Breast epithelium (tissue), 4 donors: ENCODE measurements at regions not wholly inside any gene's neighbourhood (a gene's known extent, or its start where the extent isn't known, plus 50 kb on each side); places are given as distances from the start of the nearest gene placed in this dataset.

ENCODE experiments used
- DNase-seq, 2 donors: peaks; one replicate each; pipeline ENCODE4 v3.0.0-alpha.2; 2019; ENCODE audit warnings: low spot score in 2 of 2
- H3K27ac ChIP-seq, 2 donors: fragments of 200-600 bp; sonication (generic) in 1 of 2; one replicate each; pipeline ENCODE4 v1.5.1; 2016 to 2019; ENCODE audit warnings: mild to moderate bottlenecking in 1 of 2
- H3K27me3 ChIP-seq, 2 donors: fragments of 200-600 bp; sonication (generic) in 1 of 2; one replicate each; pipeline versions ENCODE4 v1.5.1 to v1.6.0; 2017 to 2019; ENCODE audit warnings: control low read depth in 1 of 2, mild to moderate bottlenecking in 1 of 2
- H3K36me3 ChIP-seq: fragments of 200-600 bp; one replicate; pipeline ENCODE4 v1.5.1; 2019
- H3K4me1 ChIP-seq, 2 donors: fragments of 200-600 bp; sonication (generic); one replicate each; pipeline ENCODE4 v1.5.1; 2016 to 2019; ENCODE audit warnings: control low read depth in 1 of 2
- H3K4me3 ChIP-seq, 3 donors: fragments of 200-600 bp; sonication (generic); 1 replicate in 2 of 3; 2 replicates in 1 of 3; pipeline ENCODE4 v1.5.1; 2016 to 2019; ENCODE audit warnings: mild to moderate bottlenecking in 3 of 3, moderate library complexity in 2 of 3
- H3K9me3 ChIP-seq, 2 donors: fragments of 200-600 bp; sonication (generic) in 1 of 2; one replicate each; pipeline ENCODE4 v1.5.1; 2016 to 2019; ENCODE audit warnings: control low read depth in 1 of 2
- POLR2A ChIP-seq: fragments of 450-650 bp; IDR thresholded peaks from one replicate; pipeline ENCODE4 v1.6.1; 2016; ENCODE audit warnings: antibody characterized with exemption, mild to moderate bottlenecking, moderate library complexity
- POLR2AphosphoS5 ChIP-seq, 3 donors: sonication (generic); formaldehyde crosslinking; IDR thresholded peaks; one replicate each; pipeline ENCODE4 v1.6.1; 2017; ENCODE audit warnings: antibody characterized with exemption in 3 of 3
- intact Hi-C: fragments of 100-400 bp; cut with DNase I; formaldehyde crosslinking; loops from one replicate; pipeline ENCODE4 v1.15.1; 2023; ENCODE audit warnings: low total_unique reads
- TF ChIP-seq, protein P1 (sequence below), 3 donors: fragments of 450-650 bp; IDR thresholded peaks; one replicate each; pipeline ENCODE4 v1.5.1; 2016 to 2017; ENCODE audit warnings: antibody characterized with exemption in 3 of 3, mild to moderate bottlenecking in 3 of 3, moderate library complexity in 3 of 3

DNA sequence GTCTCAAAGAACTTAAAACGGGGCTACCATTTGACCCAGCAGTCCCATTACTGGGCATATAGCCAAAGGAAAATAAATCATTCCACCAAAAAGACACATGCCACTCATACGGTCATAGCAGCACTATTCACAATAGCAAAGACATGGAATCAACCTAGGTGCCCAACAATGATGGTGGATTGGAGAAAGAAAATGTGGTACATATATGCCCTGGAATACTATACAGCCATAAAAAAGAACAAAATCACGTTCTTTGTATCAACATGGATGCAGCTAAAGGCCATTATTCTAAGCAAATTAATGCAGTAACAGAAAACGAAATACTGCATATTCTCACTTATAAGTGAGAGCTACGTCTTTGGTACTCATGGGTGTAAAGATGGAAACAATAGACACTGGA, 138.1 kb upstream of the NEIL3 start:
- Histone ChIP-seq H3K27ac (no peak overlapping the region), H3K27me3 (no peaks in the 10 kb centered on the region), H3K4me3 (no peak overlapping the region), H3K36me3 (no peaks in the 10 kb centered on the region), H3K9me3 (peaks cover 4 to 14% of the 10 kb centered on the region in 2 donors), H3K4me1 (no peaks in the 10 kb centered on the region)
- DNase-seq, result no peak
- TF ChIP-seq POLR2A, result no peak
- TF ChIP-seq, protein P1, sequence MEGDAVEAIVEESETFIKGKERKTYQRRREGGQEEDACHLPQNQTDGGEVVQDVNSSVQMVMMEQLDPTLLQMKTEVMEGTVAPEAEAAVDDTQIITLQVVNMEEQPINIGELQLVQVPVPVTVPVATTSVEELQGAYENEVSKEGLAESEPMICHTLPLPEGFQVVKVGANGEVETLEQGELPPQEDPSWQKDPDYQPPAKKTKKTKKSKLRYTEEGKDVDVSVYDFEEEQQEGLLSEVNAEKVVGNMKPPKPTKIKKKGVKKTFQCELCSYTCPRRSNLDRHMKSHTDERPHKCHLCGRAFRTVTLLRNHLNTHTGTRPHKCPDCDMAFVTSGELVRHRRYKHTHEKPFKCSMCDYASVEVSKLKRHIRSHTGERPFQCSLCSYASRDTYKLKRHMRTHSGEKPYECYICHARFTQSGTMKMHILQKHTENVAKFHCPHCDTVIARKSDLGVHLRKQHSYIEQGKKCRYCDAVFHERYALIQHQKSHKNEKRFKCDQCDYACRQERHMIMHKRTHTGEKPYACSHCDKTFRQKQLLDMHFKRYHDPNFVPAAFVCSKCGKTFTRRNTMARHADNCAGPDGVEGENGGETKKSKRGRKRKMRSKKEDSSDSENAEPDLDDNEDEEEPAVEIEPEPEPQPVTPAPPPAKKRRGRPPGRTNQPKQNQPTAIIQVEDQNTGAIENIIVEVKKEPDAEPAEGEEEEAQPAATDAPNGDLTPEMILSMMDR (IDR thresholded peaks at IDR 0.05), result no peak
- TF ChIP-seq POLR2AphosphoS5 (IDR thresholded peaks at IDR 0.05), result no peak
- intact Hi-C loops, result no loop called here

DNA sequence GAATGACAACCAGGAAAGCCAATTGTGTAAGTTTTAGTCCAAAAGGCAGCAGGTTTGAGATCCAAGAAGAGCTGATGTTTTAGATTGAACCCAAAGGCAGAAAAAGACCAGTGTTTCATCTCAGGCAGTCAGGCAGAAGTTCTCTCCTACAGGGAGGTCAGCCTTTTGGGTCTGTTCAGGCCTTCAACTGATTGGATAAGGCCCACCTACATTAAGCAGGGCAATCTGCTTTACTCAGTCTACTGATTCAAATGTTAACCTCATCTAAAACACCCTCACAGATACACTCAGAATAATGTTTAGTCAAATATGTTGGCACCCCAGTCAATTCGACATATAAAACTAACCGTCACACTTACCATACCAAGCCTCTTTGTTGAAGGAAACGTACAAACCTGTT, 134.2 kb upstream of the NEIL3 start:
- Histone ChIP-seq H3K4me1 (no peaks in the 10 kb centered on the region), H3K36me3 (no peaks in the 10 kb centered on the region), H3K27me3 (no peaks in the 10 kb centered on the region), H3K4me3 (no peak overlapping the region), H3K27ac (no peak overlapping the region), H3K9me3 (peaks cover 4 to 14% of the 10 kb centered on the region in 2 donors)
- DNase-seq, result no peak
- intact Hi-C loops, result no loop called here
- TF ChIP-seq POLR2AphosphoS5 (IDR thresholded peaks at IDR 0.05) (no peak), POLR2A (no peak)
- TF ChIP-seq, protein P1 (IDR thresholded peaks at IDR 0.05), result no peak

DNA sequence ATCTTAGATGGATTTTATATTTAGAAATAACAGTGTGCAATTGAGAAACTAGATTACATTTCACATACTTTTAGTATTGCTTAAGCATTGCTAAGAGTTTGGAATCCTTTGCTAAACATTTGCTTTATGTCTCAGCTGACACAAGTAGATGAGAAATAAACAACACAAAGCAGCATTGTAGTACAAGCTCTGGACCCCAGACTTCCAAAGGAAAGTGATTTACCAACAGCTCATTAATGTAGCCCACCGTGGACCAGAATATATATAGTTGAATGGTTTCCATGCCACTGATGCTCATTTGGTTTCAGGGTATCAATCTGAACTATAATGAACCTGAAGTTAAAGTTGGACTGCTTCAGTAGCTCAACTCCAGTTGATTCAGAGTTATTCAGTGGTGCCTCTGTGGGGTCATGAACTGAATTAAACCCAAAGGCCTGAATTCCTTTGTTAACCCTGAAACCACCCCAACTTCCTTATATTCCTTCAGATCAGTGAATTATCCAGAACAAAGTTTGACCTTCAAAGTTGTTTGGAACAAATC, 132.1 kb upstream of the NEIL3 start:
- TF ChIP-seq, protein P1 (IDR thresholded peaks at IDR 0.05), result no peak
- TF ChIP-seq POLR2AphosphoS5 (IDR thresholded peaks at IDR 0.05), result no peak
- no peak for TF ChIP-seq POLR2A
- no peak overlapping the region for H3K27ac ChIP-seq
- intact Hi-C loops, result no loop called here

DNA sequence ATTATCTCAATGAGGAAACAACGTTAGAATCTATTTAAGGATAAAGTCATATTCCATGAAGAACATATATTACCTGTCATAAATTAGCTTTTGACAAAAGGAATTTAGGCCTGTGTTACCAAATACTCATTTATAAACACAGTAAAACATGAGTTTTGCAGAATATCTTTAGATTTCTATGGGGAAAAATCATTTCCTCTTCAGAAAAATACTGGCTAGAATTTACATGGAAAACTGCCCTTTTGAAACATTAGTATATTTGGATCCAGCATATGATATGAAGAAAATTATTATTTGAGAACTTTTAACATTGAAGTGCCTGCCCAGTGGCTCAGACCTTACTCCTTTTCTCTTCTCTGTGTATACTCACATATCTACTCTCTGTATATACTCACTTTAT, 131.4 kb upstream of the NEIL3 start:
- H3K27ac ChIP-seq, result no peak overlapping the region
- TF ChIP-seq POLR2A, result no peak
- TF ChIP-seq, protein P1 (IDR thresholded peaks at IDR 0.05), result no peak
- no peak for TF ChIP-seq POLR2AphosphoS5 (IDR thresholded peaks at IDR 0.05)
- H3K9me3 ChIP-seq, result no peaks in the 10 kb centered on the region
- no peaks in the 10 kb centered on the region for H3K4me1 ChIP-seq
- H3K27me3 ChIP-seq, result no peaks in the 10 kb centered on the region
- intact Hi-C loops, result no loop called here
- no peak for DNase-seq
- H3K4me3 ChIP-seq, result no peak overlapping the region
- no peaks in the 10 kb centered on the region for H3K36me3 ChIP-seq

More for the DNA sequence above, 132.1 kb upstream of the NEIL3 start:
- Histone ChIP-seq H3K9me3 (no peaks in the 10 kb centered on the region), H3K36me3 (no peaks in the 10 kb centered on the region), H3K4me1 (no peaks in the 10 kb centered on the region), H3K27me3 (no peaks in the 10 kb centered on the region), H3K4me3 (no peak overlapping the region)
- DNase-seq, result no peak

DNA sequence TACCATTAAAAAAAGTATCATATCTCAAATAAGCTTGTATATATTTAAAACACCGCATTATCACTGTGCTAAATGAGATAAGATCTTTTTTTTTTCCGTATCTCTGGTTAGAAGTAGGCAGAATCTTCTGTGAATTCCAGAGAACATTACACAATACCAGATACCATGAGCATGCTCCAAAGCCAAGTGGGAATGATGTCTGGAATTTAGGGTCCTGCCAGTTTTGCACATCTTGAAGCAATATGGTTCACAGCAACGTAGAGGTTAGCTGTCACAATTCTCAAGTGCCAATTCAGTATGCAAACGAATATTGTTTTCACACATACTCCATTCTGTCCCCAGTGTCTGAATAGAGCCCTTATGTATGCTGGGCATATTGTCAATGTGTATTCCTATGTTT, 127.5 kb upstream of the NEIL3 start:
- Histone ChIP-seq H3K4me3 (no peak overlapping the region), H3K36me3 (no peaks in the 10 kb centered on the region), H3K4me1 (no peaks in the 10 kb centered on the region), H3K27me3 (no peaks in the 10 kb centered on the region), H3K9me3 (no peaks in the 10 kb centered on the region), H3K27ac (no peak overlapping the region)
- intact Hi-C loops, result no loop called here
- DNase-seq, result no peak
- TF ChIP-seq POLR2A (no peak), POLR2AphosphoS5 (IDR thresholded peaks at IDR 0.05) (no peak)
- TF ChIP-seq, protein P1 (IDR thresholded peaks at IDR 0.05), result no peak
